Spleen (tissue), 11 donors: ENCODE measurements at regions not wholly inside any gene's neighbourhood (a gene's known extent, or its start where the extent isn't known, plus 50 kb on each side); places are given as distances from the start of the nearest gene placed in this dataset.

Experiments
- DNase-seq: peaks from one replicate; pipeline ENCODE4 v3.0.0-alpha.2; 2020
- H3K27ac ChIP-seq, 8 donors: fragments of 200-600 bp; sonication (generic) in 7 of 8; 1 replicate in 4 of 8; 2 replicates in 4 of 8; pipeline versions ENCODE4 v1.5.0 to v1.8.0; 2016 to 2021; ENCODE audit warnings: inconsistent platforms in 4 of 8, mild to moderate bottlenecking in 4 of 8, moderate library complexity in 1 of 8
- H3K27me3 ChIP-seq, 7 donors: fragments of 200-600 bp; sonication (generic) in 6 of 7; replicated peaks in 1 of 7; 1 replicate in 4 of 7; 2 replicates in 3 of 7; pipeline versions ENCODE4 v1.5.0 to v1.8.0; 2016 to 2021; ENCODE audit warnings: inconsistent platforms in 3 of 7, mild to moderate bottlenecking in 1 of 7
- H3K36me3 ChIP-seq, 6 donors: fragments of 200-600 bp; sonication (generic) in 5 of 6; 1 replicate in 4 of 6; 2 replicates in 2 of 6; pipeline versions ENCODE4 v1.5.0 to v1.8.0; 2016 to 2021; ENCODE audit warnings: inconsistent platforms in 2 of 6
- H3K4me1 ChIP-seq, 6 donors: fragments of 200-600 bp; sonication (generic) in 5 of 6; 1 replicate in 3 of 6; 2 replicates in 3 of 6; pipeline versions ENCODE4 v1.5.0 to v1.8.0; 2016 to 2021; ENCODE audit warnings: inconsistent platforms in 3 of 6
- H3K4me3 ChIP-seq, 8 donors: fragments of 200-600 bp; sonication (generic) in 7 of 8; 1 replicate in 4 of 8; 2 replicates in 4 of 8; pipeline versions ENCODE4 v1.5.0 to v1.8.0; 2016 to 2021; ENCODE audit warnings: inconsistent platforms in 4 of 8, mild to moderate bottlenecking in 4 of 8, moderate library complexity in 2 of 8
- H3K9me3 ChIP-seq, 8 donors: fragments of 200-600 bp; sonication (generic) in 7 of 8; 1 replicate in 4 of 8; 2 replicates in 4 of 8; pipeline versions ENCODE4 v1.5.0 to v1.8.0; 2016 to 2021; ENCODE audit warnings: inconsistent platforms in 4 of 8
- POLR2A ChIP-seq, 3 donors: fragments of 450-650 bp; IDR thresholded peaks; one replicate each; pipeline ENCODE4 v1.5.1; 2017; ENCODE audit warnings: antibody characterized with exemption in 3 of 3, mild to moderate bottlenecking in 1 of 3
- POLR2AphosphoS5 ChIP-seq, 3 donors: sonication (generic); formaldehyde crosslinking; IDR thresholded peaks; one replicate each; pipeline ENCODE4 v1.5.1; 2017; ENCODE audit warnings: antibody characterized with exemption in 3 of 3
- WGBS, 5 donors: extraction: QIAGEN DNeasy Blood & Tissue Kit in 3 of 5; methylation state at CpG; one replicate each; pipeline versions ENCODE4 v1.1.5 to v1.1.7; 2013 to 2018; 5-methylcytosine and 5-hydroxymethylcytosine counted together
- intact Hi-C: fragments of 100-400 bp; cut with DNase I; formaldehyde crosslinking; loops from one replicate; pipeline ENCODE4 v1.15.0; 2023; ENCODE audit warnings: low total_unique reads
- TF ChIP-seq, protein P1 (sequence below), 11 experiments: fragments of 200-600 bp in 7 of 11; fragments of 450-650 bp in 4 of 11; sonication (generic) in 4 of 11; IDR thresholded peaks in 8 of 11; conservative IDR thresholded peaks in 3 of 11; 1 replicate in 7 of 11; 2 replicates in 4 of 11; pipeline versions ENCODE4 v1.4.0 to v1.8.0; 2016 to 2021; ENCODE audit warnings: antibody characterized with exemption in 11 of 11, inconsistent platforms in 4 of 11, mild to moderate bottlenecking in 1 of 11
- donor health status: healthy with polysubstance abuse.
- donor health status: DM: no; HTN: no; CAD: no; lungs with moderate emphysema.
- donor health status: DM: no; HTN: no; CAD: no.
- donor health status: Bipolar disorder and iron deficiency.
- donor health status: healthy.
- donor health status: DM: no; HTN: no; CAD: no.
- donor health status: DM: yes; HTN: yes; CAD: no.

DNA sequence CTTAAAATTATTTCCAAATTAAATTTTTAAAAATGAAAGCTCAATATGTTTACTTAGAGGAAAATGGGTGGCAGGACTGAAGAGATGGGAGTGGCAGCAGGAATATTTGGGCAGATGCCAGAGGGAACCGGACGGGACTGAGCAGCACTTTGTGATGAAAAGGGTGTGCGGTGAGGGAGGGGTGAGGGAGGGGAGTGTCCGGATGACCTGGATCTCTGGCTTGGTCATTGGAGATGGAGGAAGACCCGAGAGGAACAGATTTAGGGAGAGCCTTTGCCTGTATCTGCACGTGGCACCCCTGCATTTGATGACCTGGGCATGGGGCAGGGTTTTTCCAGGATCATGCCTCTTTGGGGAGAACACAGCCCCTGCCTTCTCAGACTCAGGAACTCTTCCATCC is 201.1 kb upstream of the MVB12B start:
- H3K36me3 ChIP-seq: no peaks in the 10 kb centered on the region
- intact Hi-C loops: no loop called here
- peaks cover 0 to 9% (median 0%) of the 10 kb centered on the region in 6 donors for H3K4me1 ChIP-seq
- no peak for TF ChIP-seq POLR2A (IDR thresholded peaks at IDR 0.05)
- TF ChIP-seq, protein P1, sequence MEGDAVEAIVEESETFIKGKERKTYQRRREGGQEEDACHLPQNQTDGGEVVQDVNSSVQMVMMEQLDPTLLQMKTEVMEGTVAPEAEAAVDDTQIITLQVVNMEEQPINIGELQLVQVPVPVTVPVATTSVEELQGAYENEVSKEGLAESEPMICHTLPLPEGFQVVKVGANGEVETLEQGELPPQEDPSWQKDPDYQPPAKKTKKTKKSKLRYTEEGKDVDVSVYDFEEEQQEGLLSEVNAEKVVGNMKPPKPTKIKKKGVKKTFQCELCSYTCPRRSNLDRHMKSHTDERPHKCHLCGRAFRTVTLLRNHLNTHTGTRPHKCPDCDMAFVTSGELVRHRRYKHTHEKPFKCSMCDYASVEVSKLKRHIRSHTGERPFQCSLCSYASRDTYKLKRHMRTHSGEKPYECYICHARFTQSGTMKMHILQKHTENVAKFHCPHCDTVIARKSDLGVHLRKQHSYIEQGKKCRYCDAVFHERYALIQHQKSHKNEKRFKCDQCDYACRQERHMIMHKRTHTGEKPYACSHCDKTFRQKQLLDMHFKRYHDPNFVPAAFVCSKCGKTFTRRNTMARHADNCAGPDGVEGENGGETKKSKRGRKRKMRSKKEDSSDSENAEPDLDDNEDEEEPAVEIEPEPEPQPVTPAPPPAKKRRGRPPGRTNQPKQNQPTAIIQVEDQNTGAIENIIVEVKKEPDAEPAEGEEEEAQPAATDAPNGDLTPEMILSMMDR (IDR thresholded peaks at IDR 0.05 in 8 of 11, conservative IDR thresholded peaks at IDR 0.05 in 3 of 11): no peak
- no peak for TF ChIP-seq POLR2AphosphoS5 (IDR thresholded peaks at IDR 0.05)
- 47 to 69% (median 62%) methylated on average over 5 to 6 of the region's 6 CpGs for WGBS, 5 donors
- DNase-seq: peak; percentile 23
- no peak overlapping the region for H3K27ac ChIP-seq
- peak overlapping the region in 1 of 8 donors; percentile 4 for H3K4me3 ChIP-seq
- peaks cover 0 to 45% (median 0%) of the 10 kb centered on the region in 7 donors for H3K27me3 ChIP-seq
- H3K9me3 ChIP-seq: peaks cover 0 to 5% (median 0%) of the 10 kb centered on the region in 8 donors

DNA sequence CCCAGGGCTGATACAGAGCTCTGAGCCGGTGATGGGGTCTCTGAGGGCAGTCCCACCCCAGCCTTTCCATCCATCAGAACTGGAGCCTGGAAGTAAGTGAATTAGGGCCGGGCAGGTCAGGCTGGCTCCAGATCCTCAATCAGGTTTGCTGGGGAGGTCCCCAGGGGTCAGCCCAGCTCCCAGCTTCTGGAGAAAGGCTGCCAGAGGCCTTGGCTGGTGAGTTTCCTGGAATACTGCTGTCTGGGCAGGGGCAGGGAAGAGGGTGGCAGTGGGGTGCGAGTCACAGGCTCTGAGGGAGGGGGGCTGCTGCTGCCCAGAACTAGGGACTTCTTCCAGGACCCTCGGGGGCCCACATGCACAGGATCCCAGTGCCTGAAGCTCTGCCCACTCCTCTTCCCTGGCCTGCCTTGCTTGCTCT is 200.6 kb upstream of the MVB12B start:
- H3K4me3 ChIP-seq: no peak overlapping the region
- 52 to 67% (median 63%) methylated on average over 2 to 4 of the region's 4 CpGs for WGBS, 5 donors
- peaks cover 0 to 9% (median 0%) of the 10 kb centered on the region in 6 donors for H3K4me1 ChIP-seq
- peaks cover 0 to 49% (median 0%) of the 10 kb centered on the region in 7 donors for H3K27me3 ChIP-seq
- DNase-seq: peak; percentile 42
- peaks cover 0 to 5% (median 0%) of the 10 kb centered on the region in 8 donors for H3K9me3 ChIP-seq
- H3K36me3 ChIP-seq: no peaks in the 10 kb centered on the region
- intact Hi-C loops: no loop called here
- TF ChIP-seq POLR2A (IDR thresholded peaks at IDR 0.05) (no peak), POLR2AphosphoS5 (IDR thresholded peaks at IDR 0.05) (no peak)
- TF ChIP-seq, protein P1 (IDR thresholded peaks at IDR 0.05 in 8 of 11, conservative IDR thresholded peaks at IDR 0.05 in 3 of 11): no peak
- no peak overlapping the region for H3K27ac ChIP-seq

DNA sequence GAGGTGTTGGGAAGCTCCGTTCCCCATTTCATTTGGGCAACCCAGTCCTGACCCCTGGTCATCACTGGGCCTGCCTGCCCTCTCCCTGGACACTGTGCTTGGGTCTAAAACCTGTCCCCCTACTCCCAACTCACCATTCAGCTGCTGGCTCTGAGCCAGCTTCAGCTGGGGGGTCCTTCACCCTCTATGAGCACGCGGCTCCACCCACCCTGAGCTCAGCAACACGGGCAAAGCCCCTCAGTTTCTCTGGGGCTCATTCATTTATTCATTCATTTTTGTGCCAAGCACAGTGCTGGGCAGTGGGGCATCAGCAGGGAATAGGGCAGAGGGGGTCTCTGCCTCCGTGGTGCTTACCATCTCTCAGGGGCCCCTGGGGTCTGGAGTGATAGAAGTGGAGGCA is 199.8 kb upstream of the MVB12B start:
- Histone ChIP-seq H3K4me1 (peaks cover 0 to 9% (median 0%) of the 10 kb centered on the region in 6 donors), H3K9me3 (peaks cover 0 to 5% (median 0%) of the 10 kb centered on the region in 8 donors), H3K27me3 (peaks cover 0 to 54% (median 0%) of the 10 kb centered on the region in 7 donors), H3K36me3 (no peaks in the 10 kb centered on the region), H3K4me3 (no peak overlapping the region), H3K27ac (no peak overlapping the region)
- 68 to 87% (median 80%) methylated on average over 5 of the region's 5 CpGs for WGBS, 5 donors
- intact Hi-C loops: no loop called here
- peak; percentile 50 for DNase-seq
- TF ChIP-seq POLR2A (IDR thresholded peaks at IDR 0.05) (no peak), POLR2AphosphoS5 (IDR thresholded peaks at IDR 0.05) (no peak)
- TF ChIP-seq, protein P1 (IDR thresholded peaks at IDR 0.05 in 8 of 11, conservative IDR thresholded peaks at IDR 0.05 in 3 of 11): no peak

DNA sequence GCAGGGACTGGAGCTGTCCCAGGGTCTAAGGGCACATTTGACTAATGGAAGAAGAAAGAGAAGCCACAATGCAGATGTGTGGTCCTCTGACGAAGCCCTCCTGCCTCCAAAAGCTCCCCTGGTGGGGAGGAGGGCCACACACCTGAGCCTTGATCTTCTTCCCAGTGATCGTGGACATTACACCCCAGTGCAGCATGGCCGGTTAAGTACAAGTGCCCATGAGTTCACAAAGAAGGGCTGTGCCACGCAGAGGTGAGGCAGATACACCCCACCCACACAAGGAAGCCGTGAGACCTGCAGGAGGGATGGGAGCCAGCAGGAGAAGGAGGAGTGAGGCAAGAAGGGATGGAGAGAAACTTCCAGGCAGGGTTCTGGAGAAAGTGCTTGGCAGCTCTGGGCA is 199.0 kb upstream of the MVB12B start:
- intact Hi-C loops: no loop called here
- H3K27me3 ChIP-seq: peaks cover 0 to 54% (median 0%) of the 10 kb centered on the region in 7 donors
- WGBS, 5 donors: 61 to 81% (median 70%) methylated on average over 5 of the region's 5 CpGs
- no peak overlapping the region for H3K4me3 ChIP-seq
- no peak overlapping the region for H3K27ac ChIP-seq
- peaks cover 0 to 5% (median 2%) of the 10 kb centered on the region in 8 donors for H3K9me3 ChIP-seq
- H3K36me3 ChIP-seq: no peaks in the 10 kb centered on the region
- TF ChIP-seq POLR2AphosphoS5 (IDR thresholded peaks at IDR 0.05) (no peak), POLR2A (IDR thresholded peaks at IDR 0.05) (no peak)
- TF ChIP-seq, protein P1 (IDR thresholded peaks at IDR 0.05 in 8 of 11, conservative IDR thresholded peaks at IDR 0.05 in 3 of 11): no peak
- peaks cover 0 to 9% (median 0%) of the 10 kb centered on the region in 6 donors for H3K4me1 ChIP-seq
- DNase-seq: peak; percentile 18
